Activated gamma-delta T cell (primary cell): ENCODE measurements at regions not wholly inside any gene's neighbourhood (a gene's known extent, or its start where the extent isn't known, plus 50 kb on each side); places are given as distances from the start of the nearest gene placed in this dataset.
"Not testable (repeated sequence)": the region's sequence is repeated elsewhere in the genome, so short reads cannot be mapped to it uniquely, and the experiment has no call there.

Source experiments
- DNase-seq: peaks from one replicate; lab custom pipeline; 2025; lab: John Stamatoyannopoulos, UW

GRCh38 chr2:83155826-83156225, 1303.3 kb downstream of the SUCLG1 start:
- DNase-seq: no peak

- no peak for DNase-seq
Observed at GRCh38 chr2:83143946-83144345, 1315.1 kb downstream of the SUCLG1 start.

GRCh38 chr2:83142934-83143333, 1316.1 kb downstream of the SUCLG1 start:
- DNase-seq: no peak

- DNase-seq: no peak
Observed at GRCh38 chr2:83115606-83116005, 1343.5 kb downstream of the SUCLG1 start.

GRCh38 chr2:83115155-83115554, 1343.9 kb downstream of the SUCLG1 start:
- no peak for DNase-seq

GRCh38 chr2:83113953-83114352, 1345.1 kb downstream of the SUCLG1 start:
- DNase-seq: no peak

- DNase-seq: no peak
Observed at GRCh38 chr2:83112858-83113257, 1346.2 kb downstream of the SUCLG1 start.

GRCh38 chr2:83109284-83109683, 1349.8 kb downstream of the SUCLG1 start:
- DNase-seq: no peak

- DNase-seq: no peak
Observed at GRCh38 chr2:83106853-83107252, 1352.2 kb downstream of the SUCLG1 start.

- DNase-seq: no peak
Observed at GRCh38 chr2:83104202-83104601, 1354.9 kb downstream of the SUCLG1 start.

- DNase-seq: no peak
Observed at GRCh38 chr2:83103613-83104012, 1355.5 kb downstream of the SUCLG1 start.

- not testable (repeated sequence) for DNase-seq
Observed at GRCh38 chr2:83089051-83089450, 1370.0 kb downstream of the SUCLG1 start.

- no peak for DNase-seq
Observed at GRCh38 chr2:83085869-83086268, 1373.2 kb downstream of the SUCLG1 start.

GRCh38 chr2:83081826-83082690, 1377.0 kb downstream of the SUCLG1 start:
- DNase-seq: no peak

- DNase-seq: no peak
Observed at GRCh38 chr2:83079007-83079406, 1380.1 kb downstream of the SUCLG1 start.

GRCh38 chr2:83072767-83073166, 1386.3 kb downstream of the SUCLG1 start:
- DNase-seq: no peak

- DNase-seq: no peak
Observed at GRCh38 chr2:83071914-83072313, 1387.2 kb downstream of the SUCLG1 start.

GRCh38 chr2:83071352-83071751, 1387.7 kb downstream of the SUCLG1 start:
- no peak for DNase-seq

GRCh38 chr2:83069724-83070123, 1389.4 kb downstream of the SUCLG1 start:
- no peak for DNase-seq

GRCh38 chr2:83068714-83069113, 1390.4 kb downstream of the SUCLG1 start:
- DNase-seq: no peak

- DNase-seq: no peak
Observed at GRCh38 chr2:83067947-83068346, 1391.1 kb downstream of the SUCLG1 start.

- no peak for DNase-seq
Observed at GRCh38 chr2:83063933-83064332, 1395.1 kb downstream of the SUCLG1 start.

- DNase-seq: no peak
Observed at GRCh38 chr2:83063511-83063910, 1395.6 kb downstream of the SUCLG1 start.

GRCh38 chr2:83058683-83059082, 1400.4 kb downstream of the SUCLG1 start:
- DNase-seq: no peak
